ENCODE measurements at regions not wholly inside any gene's neighbourhood (a gene's known extent, or its start where the extent isn't known, plus 50 kb on each side); places are given as distances from the start of the nearest gene placed in this dataset.
"Not testable (repeated sequence)": the region's sequence is repeated elsewhere in the genome, so short reads cannot be mapped to it uniquely, and the experiment has no call there.

GRCh38 chr5:103829585-103829984, 267.0 kb upstream of the NUDT12 start:
- DNase-seq (ENCODE audit: low spot score) = no peak

DNA sequence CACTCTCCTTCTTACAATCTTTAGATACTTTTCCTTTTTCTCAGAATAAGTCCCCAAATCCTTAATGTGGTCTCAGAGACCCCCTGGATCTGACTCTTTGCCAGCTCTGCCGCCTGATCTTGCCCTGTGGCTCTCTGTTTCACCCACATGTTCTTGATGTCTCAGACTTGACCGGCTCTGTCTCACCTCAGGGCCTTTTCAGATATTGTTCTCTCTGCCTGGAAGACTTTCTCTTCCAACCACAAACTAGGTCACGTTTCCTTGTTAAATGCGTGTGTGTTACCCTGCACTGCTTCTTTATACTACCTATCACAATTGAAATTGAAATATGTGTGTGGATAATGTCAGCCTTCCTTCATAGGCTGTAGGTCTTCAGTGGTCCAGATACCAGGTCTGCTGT, 265.4 kb upstream of the NUDT12 start:
- DNase-seq (ENCODE audit: low spot score) = no peak

DNA sequence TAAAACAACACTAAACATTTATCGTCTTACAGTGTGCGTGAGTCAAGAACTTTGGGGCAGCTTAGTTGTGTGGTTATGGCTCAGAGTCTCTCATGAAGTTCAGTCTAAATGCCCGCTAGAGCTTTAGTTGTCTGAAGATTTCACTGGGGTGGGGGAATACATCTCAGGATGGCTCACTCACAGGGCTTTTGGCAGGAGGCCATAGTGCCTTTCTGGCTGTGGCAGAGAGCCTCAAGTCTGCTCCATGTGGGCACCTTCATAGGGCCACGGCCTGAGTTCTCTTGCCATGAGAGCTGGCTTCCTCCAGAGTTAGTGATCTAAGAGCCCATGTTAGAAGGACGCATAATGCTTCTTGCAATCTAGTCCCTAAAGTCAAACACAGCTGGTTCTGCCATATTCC, 258.8 kb upstream of the NUDT12 start:
- no peak for DNase-seq (ENCODE audit: low spot score)

DNA sequence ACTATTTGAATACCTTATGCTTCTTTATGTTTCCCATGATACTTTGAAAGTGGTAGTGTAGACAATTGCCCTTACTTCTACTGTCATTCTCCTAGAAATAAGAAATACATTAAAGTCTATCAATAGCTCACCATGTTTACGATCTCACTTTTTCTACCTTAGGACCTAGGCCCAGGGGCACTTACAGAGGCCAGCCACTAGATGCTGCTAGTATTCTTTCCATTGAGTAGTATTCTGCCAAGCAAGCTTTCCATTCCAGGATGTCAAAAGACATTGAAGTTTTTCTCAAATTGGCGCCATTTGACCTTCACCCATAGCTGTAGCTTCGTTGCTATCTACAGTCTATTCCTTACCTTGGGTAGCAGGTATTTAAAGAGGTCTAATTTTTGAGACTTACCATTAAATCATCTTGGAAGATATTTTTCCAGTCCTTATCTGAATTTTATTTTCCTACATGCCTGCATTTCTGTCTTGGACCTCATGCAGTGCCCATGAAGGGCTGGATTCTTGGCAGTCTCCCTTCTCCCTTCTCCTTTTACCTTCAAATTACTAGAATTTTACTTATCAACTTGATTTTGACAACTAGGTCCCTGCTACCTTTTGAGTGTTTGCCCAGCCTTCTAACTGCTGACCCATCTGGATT, 246.0 kb upstream of the NUDT12 start:
- DNase-seq (ENCODE audit: low spot score) = no peak

GRCh38 chr5:103804711-103805110, 242.1 kb upstream of the NUDT12 start:
- DNase-seq (ENCODE audit: low spot score) = no peak

- no peak for DNase-seq (ENCODE audit: low spot score)
These were observed 239.1 kb upstream of the NUDT12 start for GRCh38 chr5:103801681-103802080.

DNA sequence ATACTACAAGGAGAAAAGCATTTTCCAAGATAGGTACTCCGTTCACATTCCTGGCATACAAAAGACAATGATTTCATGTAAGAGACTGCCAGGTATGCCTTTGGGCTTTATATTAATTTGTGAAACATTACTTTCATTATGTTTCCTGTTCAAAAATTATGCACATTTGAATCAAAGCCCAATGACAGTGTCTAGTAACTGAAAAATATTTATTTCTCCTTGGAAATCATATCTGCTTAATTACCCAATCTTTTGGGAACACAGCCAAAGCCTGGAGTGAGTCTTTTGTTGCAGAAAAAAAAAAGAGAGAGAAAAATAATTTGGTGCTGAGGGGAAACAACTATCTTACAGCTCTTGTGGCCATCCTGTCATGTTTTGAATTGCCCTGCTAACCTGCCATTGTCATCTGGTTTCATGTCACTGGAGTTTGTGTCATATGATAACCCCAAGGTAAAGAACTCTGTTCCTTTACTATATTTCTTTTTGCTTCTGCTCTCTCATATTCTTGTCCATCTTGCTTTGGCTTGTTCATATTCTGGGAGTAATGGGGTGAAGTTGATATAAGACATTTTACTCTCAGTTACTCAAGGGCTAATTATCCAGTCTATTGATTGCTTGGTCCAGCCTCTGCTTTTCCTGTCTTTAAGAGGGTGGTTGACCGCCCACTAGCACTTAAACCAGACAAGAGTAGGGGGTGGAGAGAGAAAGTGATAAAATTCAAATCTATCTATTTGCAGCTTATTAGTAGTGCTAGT, 238.3 kb upstream of the NUDT12 start:
- DNase-seq (ENCODE audit: low spot score) = no peak

DNA sequence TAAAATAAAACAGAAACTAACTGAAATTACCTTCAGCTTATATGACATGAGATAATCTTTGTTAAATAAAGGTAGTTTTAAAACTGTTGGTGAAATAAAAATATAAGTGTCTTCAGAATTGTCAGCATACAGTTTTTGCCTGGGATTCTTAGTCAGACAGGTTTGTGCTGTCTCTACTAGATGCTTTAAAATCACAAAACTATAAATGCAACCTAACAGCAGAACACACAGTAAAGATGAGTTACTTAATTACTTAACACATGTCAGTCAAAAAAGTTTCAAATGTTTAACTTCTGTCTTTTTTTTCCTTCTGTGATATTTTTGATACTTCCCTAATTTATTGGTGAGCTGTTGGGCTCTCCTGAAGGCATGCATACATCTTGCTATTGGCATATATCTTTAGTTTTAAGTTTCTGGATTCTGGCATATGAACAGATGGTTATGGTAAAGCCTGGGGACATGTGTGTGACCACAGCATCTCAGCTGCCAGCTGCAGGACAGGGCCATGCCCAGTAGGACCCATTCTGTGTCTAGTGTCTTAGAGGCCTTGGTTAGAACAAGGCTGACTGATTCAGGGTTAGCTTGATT, 231.1 kb upstream of the NUDT12 start:
- DNase-seq (ENCODE audit: low spot score) = no peak

GRCh38 chr5:103785569-103785968, 223.0 kb upstream of the NUDT12 start:
- DNase-seq (ENCODE audit: low spot score) = no peak

GRCh38 chr5:103783669-103784068, 221.1 kb upstream of the NUDT12 start:
- no peak for DNase-seq (ENCODE audit: low spot score)

DNA sequence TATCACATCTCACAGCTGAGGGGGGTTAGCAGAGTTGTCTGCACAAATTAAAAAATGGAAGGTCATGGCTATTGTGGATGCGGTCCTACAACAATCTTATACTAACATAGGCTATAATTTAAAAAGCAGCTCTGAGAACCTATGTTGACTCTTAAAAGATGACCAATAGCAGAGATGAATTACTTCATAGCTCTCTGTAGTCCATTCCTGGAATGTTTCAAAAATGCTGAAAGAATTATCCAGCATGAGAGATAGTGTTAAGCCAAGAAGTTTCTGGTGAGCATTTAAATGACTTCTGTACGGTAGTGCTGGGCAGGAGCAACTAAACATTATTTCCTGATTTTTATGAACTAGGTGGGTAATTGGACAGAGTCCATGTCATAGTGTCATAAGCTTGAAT, 218.2 kb upstream of the NUDT12 start:
- no peak for DNase-seq (ENCODE audit: low spot score)

DNA sequence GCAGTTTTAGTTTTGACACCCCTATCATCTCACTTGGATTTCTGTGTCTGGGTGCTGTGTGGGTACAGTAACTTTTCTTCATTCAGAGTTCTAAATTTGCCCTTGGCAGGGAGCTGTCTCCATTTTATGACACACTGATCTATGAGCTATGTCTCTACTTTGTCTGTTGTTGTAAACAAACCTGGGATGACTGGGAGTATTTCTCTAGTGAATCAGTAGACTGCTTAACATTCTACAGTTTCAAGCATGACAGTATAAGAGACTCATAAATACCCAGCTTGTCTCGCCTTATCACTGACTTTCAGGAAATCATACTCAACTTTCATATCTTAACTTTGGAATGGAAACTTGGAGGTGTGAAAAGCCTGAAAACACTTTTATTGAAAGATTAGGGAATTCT, 212.1 kb upstream of the NUDT12 start:
- no peak for DNase-seq (ENCODE audit: low spot score)

GRCh38 chr5:103772248-103772647, 209.7 kb upstream of the NUDT12 start:
- DNase-seq (ENCODE audit: low spot score) = no peak

GRCh38 chr5:103764403-103764802, 201.8 kb upstream of the NUDT12 start:
- no peak for DNase-seq (ENCODE audit: low spot score)

DNA sequence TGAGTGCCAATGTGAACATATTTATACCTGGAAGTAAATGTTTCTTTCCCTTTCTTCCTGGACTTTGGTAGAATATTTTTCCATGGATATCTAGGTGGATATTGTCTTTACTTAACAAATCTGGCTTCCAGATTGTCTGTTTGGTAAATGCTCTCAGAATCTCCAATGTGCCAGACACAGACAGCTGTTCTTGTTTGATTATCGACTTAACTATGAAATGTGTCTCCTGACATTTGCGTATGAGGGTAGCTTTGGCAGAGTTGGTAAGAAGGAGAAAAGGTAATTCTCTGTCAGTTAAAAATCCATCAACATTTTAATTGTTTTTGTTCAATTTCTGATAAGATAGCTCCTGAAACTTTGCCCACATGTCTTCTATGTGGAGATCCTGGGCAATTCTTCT, 196.4 kb upstream of the NUDT12 start:
- DNase-seq (ENCODE audit: low spot score) = no peak

GRCh38 chr5:103755974-103756373, 193.4 kb upstream of the NUDT12 start:
- DNase-seq (ENCODE audit: low spot score) = no peak

GRCh38 chr5:103745353-103746065, 182.9 kb upstream of the NUDT12 start:
- no peak for DNase-seq (ENCODE audit: low spot score)

- no peak for DNase-seq (ENCODE audit: low spot score)
These were observed 181.6 kb upstream of the NUDT12 start for GRCh38 chr5:103744159-103744558.

GRCh38 chr5:103743421-103743820, 180.8 kb upstream of the NUDT12 start:
- no peak for DNase-seq (ENCODE audit: low spot score)

GRCh38 chr5:103741984-103742383, 179.4 kb upstream of the NUDT12 start:
- DNase-seq (ENCODE audit: low spot score) = no peak

DNA sequence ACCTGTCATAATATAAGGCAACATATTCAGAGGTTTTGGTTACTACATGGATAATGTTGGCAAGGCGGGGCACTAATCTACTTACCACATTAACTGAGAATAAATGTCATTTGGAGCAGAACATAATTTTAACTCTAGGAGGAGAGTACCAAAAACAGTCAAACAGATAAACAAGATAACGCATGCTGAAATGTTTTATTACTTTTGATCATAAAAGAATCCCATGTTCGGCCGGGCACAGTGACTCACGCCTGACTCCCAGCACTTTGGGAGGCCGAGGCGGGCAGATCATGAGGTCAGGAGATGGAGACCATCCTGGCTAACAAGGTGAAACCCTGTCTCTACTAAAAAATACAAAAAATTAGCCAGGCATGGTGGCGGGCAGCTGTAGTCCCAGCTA, 173.8 kb upstream of the NUDT12 start:
- DNase-seq (ENCODE audit: low spot score) = not testable (repeated sequence)

GRCh38 chr5:103724271-103724670, 161.7 kb upstream of the NUDT12 start:
- no peak for DNase-seq (ENCODE audit: low spot score)

- DNase-seq (ENCODE audit: low spot score) = no peak
These were observed 158.6 kb upstream of the NUDT12 start for GRCh38 chr5:103721183-103721582.
